Fibroblast of gingiva (primary cell): ENCODE measurements at regions not wholly inside any gene's neighbourhood (a gene's known extent, or its start where the extent isn't known, plus 50 kb on each side); places are given as distances from the start of the nearest gene placed in this dataset.
"Not testable (repeated sequence)": the region's sequence is repeated elsewhere in the genome, so short reads cannot be mapped to it uniquely, and the experiment has no call there.

Experiments
- DNase-seq: peaks from one replicate; pipeline ENCODE4 v3.0.0-alpha.2; 2011; ENCODE audit warnings: low read depth

- no peak for DNase-seq
Measured at GRCh38 chr3:40901298-40901697, 298.0 kb upstream of the CTNNB1 start.

- DNase-seq, result no peak
Measured at GRCh38 chr3:40901796-40902195, 297.5 kb upstream of the CTNNB1 start.

GRCh38 chr3:40907907-40908465, 291.3 kb upstream of the CTNNB1 start:
- not testable (repeated sequence) for DNase-seq

- no peak for DNase-seq
Measured at GRCh38 chr3:40908612-40909011, 290.7 kb upstream of the CTNNB1 start.

- no peak for DNase-seq
Measured at GRCh38 chr3:40911264-40911663, 288.0 kb upstream of the CTNNB1 start.

- DNase-seq, result no peak
Measured at GRCh38 chr3:40911928-40912327, 287.4 kb upstream of the CTNNB1 start.

GRCh38 chr3:40912461-40912860, 286.8 kb upstream of the CTNNB1 start:
- no peak for DNase-seq

- no peak for DNase-seq
Measured at GRCh38 chr3:40913192-40913591, 286.1 kb upstream of the CTNNB1 start.

- no peak for DNase-seq
Measured at GRCh38 chr3:40913641-40914040, 285.7 kb upstream of the CTNNB1 start.

- no peak for DNase-seq
Measured at GRCh38 chr3:40914475-40914874, 284.8 kb upstream of the CTNNB1 start.

GRCh38 chr3:40915346-40915865, 283.9 kb upstream of the CTNNB1 start:
- no peak for DNase-seq

- DNase-seq, result no peak
Measured at GRCh38 chr3:40920041-40920440, 279.3 kb upstream of the CTNNB1 start.

GRCh38 chr3:40921251-40921650, 278.1 kb upstream of the CTNNB1 start:
- no peak for DNase-seq

- no peak for DNase-seq
Measured at GRCh38 chr3:40923143-40923542, 276.2 kb upstream of the CTNNB1 start.

- no peak for DNase-seq
Measured at GRCh38 chr3:40923651-40924050, 275.7 kb upstream of the CTNNB1 start.

GRCh38 chr3:40924559-40925141, 274.7 kb upstream of the CTNNB1 start:
- DNase-seq, result no peak

GRCh38 chr3:40925231-40925630, 274.1 kb upstream of the CTNNB1 start:
- DNase-seq, result no peak

GRCh38 chr3:40930131-40930538, 269.2 kb upstream of the CTNNB1 start:
- no peak for DNase-seq

- DNase-seq, result no peak
Measured at GRCh38 chr3:40930756-40931155, 268.5 kb upstream of the CTNNB1 start.

GRCh38 chr3:40938591-40938990, 260.7 kb upstream of the CTNNB1 start:
- no peak for DNase-seq

GRCh38 chr3:40939030-40939740, 260.1 kb upstream of the CTNNB1 start:
- DNase-seq, result no peak

GRCh38 chr3:40939741-40940130, 259.6 kb upstream of the CTNNB1 start:
- no peak for DNase-seq

GRCh38 chr3:40940651-40941050, 258.7 kb upstream of the CTNNB1 start:
- no peak for DNase-seq
